ENCODE measurements at regions not wholly inside any gene's neighbourhood (a gene's known extent, or its start where the extent isn't known, plus 50 kb on each side); places are given as distances from the start of the nearest gene placed in this dataset.

DNA sequence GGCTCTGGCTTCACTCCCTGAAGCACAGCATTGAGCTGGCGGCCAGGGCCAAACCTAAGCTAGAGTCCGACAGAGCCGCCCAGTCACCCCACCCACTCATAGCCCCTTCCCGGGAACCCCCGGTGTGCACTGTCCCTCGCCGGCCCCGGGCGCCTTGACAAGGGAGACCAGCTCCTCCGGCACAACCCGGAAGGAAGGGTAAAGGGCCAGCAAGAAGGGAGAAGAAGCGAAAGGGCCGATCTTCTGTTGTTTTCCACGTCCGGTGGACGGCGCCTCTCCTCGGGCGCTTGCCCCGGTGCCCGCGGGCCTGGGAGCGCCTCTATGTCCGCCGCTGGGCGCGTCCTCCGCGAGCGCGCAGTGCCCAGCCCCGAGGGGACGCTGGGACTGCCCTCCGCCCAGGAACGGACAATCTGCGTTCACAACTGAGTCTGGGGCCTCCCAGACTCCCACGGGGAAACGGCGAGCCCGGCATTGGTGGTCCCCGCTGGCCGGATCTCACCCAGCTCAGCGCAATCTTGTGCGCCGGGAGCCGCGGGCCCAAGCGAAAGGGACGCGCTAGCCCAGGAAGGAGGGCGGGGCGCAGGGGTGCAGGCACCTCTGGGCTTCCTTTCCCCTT, 172.5 kb upstream of the MIR17HG start:
- DNase-seq = no peak

GRCh38 chr13:91178099-91178498, 169.4 kb upstream of the MIR17HG start:
- no peak for DNase-seq

DNA sequence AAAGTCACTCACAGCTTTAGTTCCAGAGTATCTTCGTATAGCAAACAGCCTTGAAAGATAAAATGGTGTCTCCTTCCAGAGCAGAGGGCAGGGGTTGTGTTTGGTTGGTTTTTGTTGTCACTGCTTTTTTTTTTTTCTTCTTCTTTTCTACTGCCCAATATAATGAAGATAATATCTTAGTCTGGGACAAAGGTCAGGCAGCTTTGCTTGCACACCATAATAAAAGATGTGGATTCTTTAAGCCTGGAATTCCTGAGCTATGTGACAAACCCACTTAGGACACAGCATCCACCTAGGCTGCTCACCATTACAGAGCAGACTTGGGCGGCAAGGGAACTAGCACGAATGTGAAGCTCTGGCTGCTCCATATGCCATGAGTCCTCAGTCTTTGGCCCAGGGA, 165.6 kb upstream of the MIR17HG start:
- no peak for DNase-seq

DNA sequence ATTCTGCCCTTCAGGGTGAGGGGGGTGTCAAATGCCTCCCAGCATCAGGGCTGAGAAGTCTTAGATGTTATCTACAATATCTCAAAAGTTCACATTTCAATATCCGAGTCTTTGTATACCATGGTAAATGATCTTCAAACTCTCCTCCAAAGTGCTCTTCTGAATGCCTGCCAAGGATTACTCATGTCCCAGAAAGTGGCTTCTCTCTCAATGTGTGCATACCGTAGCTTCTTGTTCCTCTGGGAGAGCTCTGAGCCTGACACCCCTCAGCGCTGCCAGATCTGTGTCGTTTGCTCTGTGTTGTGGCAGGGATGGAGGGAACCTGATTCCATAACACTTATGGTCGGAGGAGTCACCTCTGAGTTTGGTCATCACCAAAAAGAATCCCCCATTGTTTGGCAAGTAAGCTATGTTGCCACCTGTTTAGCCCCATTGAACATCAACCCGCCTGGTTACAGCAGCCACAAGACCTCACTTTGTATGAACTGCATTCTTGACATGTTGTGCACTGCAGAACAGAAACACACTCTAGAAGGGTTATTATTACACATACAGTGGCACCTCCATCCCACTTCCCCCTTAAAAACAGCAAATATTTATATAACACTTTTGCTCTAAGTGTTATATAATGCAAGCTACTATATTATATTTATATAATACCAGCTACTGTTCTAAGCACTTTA, 163.1 kb upstream of the MIR17HG start:
- DNase-seq = no peak

- DNase-seq = no peak
These were observed 162.1 kb upstream of the MIR17HG start for GRCh38 chr13:91185294-91185863.

DNA sequence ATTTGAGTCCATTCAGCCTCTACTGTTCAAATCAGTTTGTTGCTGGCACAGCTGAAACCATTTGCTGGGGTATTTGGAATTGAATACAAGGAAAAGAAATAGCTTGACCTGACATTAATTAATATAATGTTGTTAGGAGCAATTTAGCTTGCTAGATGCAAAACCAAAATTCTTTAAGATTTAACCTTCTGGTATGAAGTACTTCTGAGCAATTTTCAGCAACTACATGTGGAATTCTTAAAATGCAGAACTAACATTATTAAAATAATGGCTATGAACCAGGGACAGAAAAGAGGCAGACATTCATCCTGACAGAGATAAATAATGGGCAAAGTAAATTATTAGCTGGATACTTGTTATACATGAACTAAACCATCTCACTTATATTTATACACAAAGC, 160.0 kb upstream of the MIR17HG start:
- no peak for DNase-seq

DNA sequence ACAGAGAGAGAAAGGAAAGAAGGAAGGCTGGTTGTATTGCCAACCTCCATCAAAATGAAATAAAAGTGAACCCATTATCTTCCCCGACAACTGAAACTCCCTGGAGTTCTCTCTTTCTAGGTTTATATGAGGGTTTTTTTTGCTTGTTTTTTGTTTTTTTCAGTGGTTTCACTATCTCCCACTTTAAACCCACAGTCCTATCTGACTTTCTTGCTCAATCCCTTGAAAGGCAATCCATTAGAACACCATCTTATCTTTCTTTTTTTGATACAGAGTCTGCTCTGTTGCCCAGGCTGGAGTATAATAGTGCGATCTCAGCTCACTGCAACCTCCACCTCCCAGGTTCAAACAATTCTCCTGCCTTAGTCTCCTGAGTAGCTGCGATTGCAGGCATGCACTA, 158.0 kb upstream of the MIR17HG start:
- DNase-seq = no peak

DNA sequence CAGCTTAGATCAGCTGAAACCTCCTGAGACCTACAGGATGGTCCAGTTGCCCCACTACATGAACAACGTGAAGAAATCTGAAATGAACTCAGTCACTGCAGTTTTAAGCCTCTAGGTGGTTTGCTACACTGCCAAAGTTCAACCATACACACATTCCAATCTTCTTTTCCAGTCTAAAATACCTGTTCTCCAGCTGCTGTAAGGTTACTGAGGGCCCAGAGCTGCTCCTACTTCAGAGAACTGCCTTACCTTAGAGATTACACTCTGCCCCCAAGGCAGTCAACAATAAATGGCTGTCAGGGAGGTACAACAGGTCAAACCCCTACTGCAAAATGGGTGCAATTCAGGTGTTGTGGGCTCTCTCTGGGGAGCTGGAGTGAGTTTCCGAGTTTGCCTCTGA, 154.1 kb upstream of the MIR17HG start:
- no peak for DNase-seq

GRCh38 chr13:91195789-91196188, 151.7 kb upstream of the MIR17HG start:
- DNase-seq = no peak

GRCh38 chr13:91196958-91197357, 150.5 kb upstream of the MIR17HG start:
- DNase-seq = no peak

DNA sequence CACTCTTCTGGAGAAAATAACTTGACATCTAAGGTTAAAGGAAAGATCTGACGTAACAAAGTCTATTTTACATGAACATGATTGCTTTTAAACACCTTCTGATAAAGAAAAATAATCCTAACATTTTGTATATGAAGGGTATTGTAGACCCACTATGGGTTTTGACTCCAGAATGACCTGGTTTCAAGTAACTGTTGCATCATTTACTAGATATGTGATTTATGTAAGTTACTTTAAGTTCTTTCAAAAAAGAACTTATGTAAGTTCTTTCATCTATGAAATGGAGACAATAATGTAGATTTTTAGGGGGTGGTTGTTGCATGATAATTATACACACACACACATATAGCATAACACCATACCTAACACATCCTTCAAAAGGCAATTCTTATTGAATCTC, 147.6 kb upstream of the MIR17HG start:
- DNase-seq = no peak

DNA sequence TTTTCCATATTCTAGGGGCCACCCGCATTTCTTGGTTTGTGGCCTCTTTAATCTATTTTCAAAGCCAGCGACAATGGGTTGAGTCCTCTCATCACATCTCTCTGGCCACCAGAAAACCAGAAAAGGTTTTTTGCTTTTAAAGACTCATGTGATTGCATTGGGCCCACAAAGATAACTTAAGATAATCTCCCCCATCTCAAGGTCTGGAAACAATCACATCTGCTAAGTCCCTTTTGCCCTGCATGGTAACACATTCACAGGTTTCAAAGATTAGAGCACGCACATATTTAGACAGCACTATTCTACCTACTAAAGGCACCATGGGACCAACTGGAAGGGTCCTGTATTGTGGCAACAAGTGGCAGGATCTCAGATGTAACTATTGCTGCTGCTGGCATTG, 147.0 kb upstream of the MIR17HG start:
- no peak for DNase-seq

GRCh38 chr13:91203430-91203829, 144.1 kb upstream of the MIR17HG start:
- no peak for DNase-seq

GRCh38 chr13:91207261-91207660, 140.2 kb upstream of the MIR17HG start:
- DNase-seq = no peak

- DNase-seq = no peak
These were observed 136.0 kb upstream of the MIR17HG start for GRCh38 chr13:91211510-91211909.

DNA sequence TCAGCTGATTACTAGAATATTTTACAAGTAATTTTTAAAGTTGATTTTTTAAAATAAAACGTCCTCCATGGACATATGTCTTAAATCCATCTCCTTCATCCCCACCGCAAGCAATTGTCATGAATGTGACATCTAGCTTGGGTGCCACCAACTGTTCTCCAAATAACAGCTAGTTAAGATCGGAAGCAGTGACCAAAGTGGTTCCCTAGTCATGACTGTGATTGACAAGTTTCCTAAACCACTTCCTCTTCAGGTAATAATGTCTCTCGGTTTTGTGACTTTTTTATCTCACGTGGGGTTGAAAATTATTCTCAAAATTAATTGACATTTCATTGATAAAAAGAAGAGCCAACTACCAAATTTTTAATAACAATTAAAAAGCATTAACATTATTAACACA, 135.3 kb upstream of the MIR17HG start:
- DNase-seq = no peak

- DNase-seq = no peak
These were observed 133.5 kb upstream of the MIR17HG start for GRCh38 chr13:91214031-91214430.

DNA sequence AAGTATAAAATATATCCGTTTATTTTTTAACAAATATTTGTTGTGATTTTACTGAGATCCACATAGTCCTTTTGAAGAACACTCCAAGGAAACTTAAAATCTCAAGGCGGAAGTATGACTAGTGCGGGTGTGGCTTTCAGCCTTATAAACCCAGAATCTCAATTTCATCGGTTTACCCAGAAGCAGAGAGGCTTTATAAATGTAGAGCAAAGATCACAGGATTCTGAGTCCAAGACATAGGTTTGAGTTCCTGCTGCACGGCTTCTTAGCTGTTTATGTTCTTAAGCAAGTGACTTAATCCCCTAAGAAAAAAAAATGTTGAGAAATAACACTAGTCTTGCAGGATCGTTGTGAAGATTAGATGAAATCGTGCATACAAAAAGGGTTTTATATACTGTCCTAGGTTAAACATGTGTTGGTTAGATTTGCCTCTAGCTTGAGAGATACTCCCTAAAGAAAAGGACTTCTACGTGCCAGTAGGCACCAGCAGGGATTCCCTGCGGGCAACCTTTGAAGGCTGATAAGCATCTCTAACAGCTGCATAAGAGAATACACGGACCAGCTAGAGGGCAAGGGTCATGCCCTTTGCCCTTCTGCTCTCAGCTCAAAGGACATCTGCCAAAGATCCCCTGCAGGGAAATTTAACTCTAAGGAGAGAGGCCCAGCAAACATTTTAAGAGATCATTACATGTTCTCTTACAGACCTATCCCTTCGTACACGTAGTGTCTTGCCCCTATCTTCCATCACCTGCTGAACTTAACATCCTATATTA, 130.4 kb upstream of the MIR17HG start:
- DNase-seq = no peak

- no peak for DNase-seq
These were observed 128.3 kb upstream of the MIR17HG start for GRCh38 chr13:91219201-91219600.

DNA sequence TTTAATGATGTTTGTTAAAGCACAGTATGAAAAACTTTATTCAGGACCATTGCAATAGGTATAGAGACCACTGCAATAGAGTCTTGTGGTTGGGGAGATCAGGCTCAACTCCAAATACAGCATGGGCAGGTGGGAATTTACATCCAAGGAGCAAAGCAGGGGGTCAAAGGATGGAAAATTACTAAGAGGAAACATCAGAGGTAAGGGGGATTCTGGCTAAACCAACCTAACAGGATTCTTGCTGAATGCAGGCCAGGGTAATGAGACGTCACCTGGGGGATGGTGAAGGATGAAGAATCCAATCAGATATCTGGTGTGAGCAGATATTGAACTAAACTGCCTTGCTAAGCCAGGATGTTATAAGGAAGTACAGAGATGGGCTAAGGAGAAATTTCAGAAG, 126.6 kb upstream of the MIR17HG start:
- no peak for DNase-seq

DNA sequence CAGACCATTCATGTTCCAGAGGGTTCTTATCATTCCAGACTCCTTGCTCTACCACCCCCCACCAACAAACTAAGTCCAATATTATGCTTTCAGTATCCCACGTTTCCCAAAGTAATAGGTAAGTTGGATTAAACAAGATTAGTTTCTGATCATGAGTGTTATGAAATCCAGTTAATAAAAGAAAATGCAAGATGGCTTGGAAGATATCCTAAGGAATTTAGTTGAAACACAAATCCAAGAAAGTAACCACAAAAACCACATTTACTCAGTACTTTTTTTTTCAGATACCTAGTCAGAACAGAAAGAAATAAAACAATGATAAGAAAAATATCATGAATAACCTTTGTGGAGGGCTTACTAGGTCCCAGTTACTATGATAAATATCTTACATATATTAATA, 119.4 kb upstream of the MIR17HG start:
- DNase-seq = no peak

GRCh38 chr13:91228940-91229339, 118.5 kb upstream of the MIR17HG start:
- no peak for DNase-seq

DNA sequence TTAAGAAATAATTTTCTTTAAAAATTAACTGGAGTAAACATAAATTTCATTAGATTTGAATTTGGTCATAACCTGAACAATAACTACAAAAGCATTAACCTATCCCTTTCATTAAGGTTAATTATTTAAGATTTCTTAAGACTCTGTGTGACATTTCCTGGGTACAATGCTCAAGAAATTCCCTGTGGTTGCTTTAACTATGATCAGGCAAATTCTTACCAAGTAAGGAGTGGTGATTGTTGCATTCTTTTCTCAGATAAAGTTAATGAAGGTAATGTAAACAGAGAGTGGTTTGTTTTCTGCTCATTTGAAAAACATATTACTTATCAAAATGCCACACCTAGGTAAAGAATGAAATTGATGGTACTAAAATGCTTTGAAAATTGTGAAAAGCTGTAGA, 114.8 kb upstream of the MIR17HG start:
- DNase-seq = no peak

- no peak for DNase-seq
These were observed 114.2 kb upstream of the MIR17HG start for GRCh38 chr13:91233291-91233690.
